NB4 (cell line): ENCODE measurements at regions not wholly inside any gene's neighbourhood (a gene's known extent, or its start where the extent isn't known, plus 50 kb on each side); places are given as distances from the start of the nearest gene placed in this dataset.

Experiments used
- POLR2A ChIP-seq: IDR thresholded peaks from 2 replicates; pipeline ENCODE4 v1.6.1; 2011; ENCODE audit warnings: mild to moderate bottlenecking; ENCODE audit not compliant: insufficient read length; ENCODE audit errors: extremely low read depth
- TF ChIP-seq, protein P1 (sequence below): IDR thresholded peaks from one replicate; pipeline ENCODE4 v1.5.1; 2012; ENCODE audit warnings: low read depth, low read length
- TF ChIP-seq, protein P2 (sequence below): IDR thresholded peaks from 2 replicates; pipeline ENCODE4 v1.6.1; 2011; ENCODE audit warnings: low read depth, low read length

DNA sequence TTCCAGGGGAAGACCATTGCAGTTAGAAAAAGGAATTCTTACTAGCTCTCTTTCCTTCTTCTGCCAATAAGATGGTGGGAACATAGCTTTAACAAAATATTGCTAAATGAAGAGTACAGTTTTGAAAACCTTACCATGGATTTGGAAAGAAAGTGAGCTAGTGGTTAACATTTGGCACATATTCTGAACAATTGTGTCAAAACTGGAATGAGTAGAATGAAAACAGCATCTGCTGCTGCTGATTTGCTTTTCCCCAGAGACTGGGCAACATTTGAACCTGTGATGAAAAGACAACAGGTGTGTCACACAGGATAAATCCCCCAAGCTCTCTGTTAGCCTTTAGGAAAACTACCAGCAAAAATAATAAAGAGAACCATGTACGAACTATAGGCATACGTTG lies 761.4 kb downstream of the KCNA4 start:
- TF ChIP-seq, protein P1, sequence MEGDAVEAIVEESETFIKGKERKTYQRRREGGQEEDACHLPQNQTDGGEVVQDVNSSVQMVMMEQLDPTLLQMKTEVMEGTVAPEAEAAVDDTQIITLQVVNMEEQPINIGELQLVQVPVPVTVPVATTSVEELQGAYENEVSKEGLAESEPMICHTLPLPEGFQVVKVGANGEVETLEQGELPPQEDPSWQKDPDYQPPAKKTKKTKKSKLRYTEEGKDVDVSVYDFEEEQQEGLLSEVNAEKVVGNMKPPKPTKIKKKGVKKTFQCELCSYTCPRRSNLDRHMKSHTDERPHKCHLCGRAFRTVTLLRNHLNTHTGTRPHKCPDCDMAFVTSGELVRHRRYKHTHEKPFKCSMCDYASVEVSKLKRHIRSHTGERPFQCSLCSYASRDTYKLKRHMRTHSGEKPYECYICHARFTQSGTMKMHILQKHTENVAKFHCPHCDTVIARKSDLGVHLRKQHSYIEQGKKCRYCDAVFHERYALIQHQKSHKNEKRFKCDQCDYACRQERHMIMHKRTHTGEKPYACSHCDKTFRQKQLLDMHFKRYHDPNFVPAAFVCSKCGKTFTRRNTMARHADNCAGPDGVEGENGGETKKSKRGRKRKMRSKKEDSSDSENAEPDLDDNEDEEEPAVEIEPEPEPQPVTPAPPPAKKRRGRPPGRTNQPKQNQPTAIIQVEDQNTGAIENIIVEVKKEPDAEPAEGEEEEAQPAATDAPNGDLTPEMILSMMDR = no peak
- TF ChIP-seq POLR2A = no peak
- TF ChIP-seq, protein P2, sequence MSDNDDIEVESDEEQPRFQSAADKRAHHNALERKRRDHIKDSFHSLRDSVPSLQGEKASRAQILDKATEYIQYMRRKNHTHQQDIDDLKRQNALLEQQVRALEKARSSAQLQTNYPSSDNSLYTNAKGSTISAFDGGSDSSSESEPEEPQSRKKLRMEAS = no peak
